HEK293T (cell line): ENCODE measurements at regions not wholly inside any gene's neighbourhood (a gene's known extent, or its start where the extent isn't known, plus 50 kb on each side); places are given as distances from the start of the nearest gene placed in this dataset.

ENCODE experiments used
- BHLHE40 ChIP-seq: fragments of 450-650 bp; IDR thresholded peaks from 2 replicates; pipeline ENCODE4 v1.6.1; 2016; ENCODE audit warnings: mild to moderate bottlenecking, moderate library complexity, borderline replicate concordance
- ELF4 ChIP-seq: fragments of 450-650 bp; IDR thresholded peaks from 2 replicates; pipeline ENCODE4 v1.6.1; 2017; ENCODE audit warnings: antibody characterized with exemption
- FOXA1 ChIP-seq: fragments of 450-650 bp; IDR thresholded peaks from 2 replicates; pipeline ENCODE4 v1.6.1; 2016; ENCODE audit warnings: mild to moderate bottlenecking
- SP1 ChIP-seq: fragments of 450-650 bp; IDR thresholded peaks from 2 replicates; pipeline ENCODE4 v1.6.1; 2017
- SUZ12 ChIP-seq: fragments of 450-650 bp; IDR thresholded peaks from 2 replicates; pipeline ENCODE4 v1.6.1; 2016; ENCODE audit warnings: mild to moderate bottlenecking

- TF ChIP-seq SUZ12, result no peak
- no peak for TF ChIP-seq FOXA1
- no peak for TF ChIP-seq BHLHE40
- TF ChIP-seq SP1, result no peak
- no peak for TF ChIP-seq ELF4
These were observed 220.8 kb downstream of the DIRAS2 start for GRCh38 chr9:90421786-90422185.
